GM12865 (cell line): ENCODE measurements at regions not wholly inside any gene's neighbourhood (a gene's known extent, or its start where the extent isn't known, plus 50 kb on each side); places are given as distances from the start of the nearest gene placed in this dataset.
A peak's percentile ranks its signal among the peaks of the same experiment; 100 is the strongest.
"Not testable (repeated sequence)": the region's sequence is repeated elsewhere in the genome, so short reads cannot be mapped to it uniquely, and the experiment has no call there.

Experiments used
- DNase-seq: peaks from one replicate; pipeline ENCODE4 v3.0.0; 2010; ENCODE audit warnings: low read depth
- H3K4me3 ChIP-seq: 2 replicates; pipeline ENCODE4 v1.5.1; 2011; ENCODE audit warnings: mild to moderate bottlenecking, low read depth, low read length, control low read depth
- TF ChIP-seq, protein P1 (sequence below): IDR thresholded peaks from 2 replicates; pipeline ENCODE4 v1.5.1; 2011; ENCODE audit warnings: low read length, control low read depth, low read depth, inconsistent platforms; ENCODE audit not compliant: insufficient read depth; ENCODE audit errors: missing control alignments

DNA sequence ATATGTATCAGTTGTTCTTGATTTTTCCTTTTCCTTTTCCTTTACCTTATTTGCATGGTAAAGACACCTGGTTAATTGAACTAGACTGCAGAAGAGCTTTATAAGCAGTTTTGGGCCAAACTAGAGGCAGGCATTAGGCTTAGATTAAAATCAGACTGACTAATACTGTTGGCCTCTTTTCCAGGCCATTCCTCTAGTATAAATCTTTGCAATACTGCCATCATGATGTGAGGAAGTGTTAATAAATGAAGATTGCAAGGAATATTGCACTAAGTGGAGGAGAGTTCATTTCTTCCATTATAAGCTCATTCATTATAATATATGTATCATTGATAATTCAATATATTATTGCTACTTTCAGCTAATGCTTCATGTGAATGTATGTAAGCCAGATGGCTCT lies 163.8 kb downstream of the MMUT start:
- no peak overlapping the region for H3K4me3 ChIP-seq
- TF ChIP-seq, protein P1, sequence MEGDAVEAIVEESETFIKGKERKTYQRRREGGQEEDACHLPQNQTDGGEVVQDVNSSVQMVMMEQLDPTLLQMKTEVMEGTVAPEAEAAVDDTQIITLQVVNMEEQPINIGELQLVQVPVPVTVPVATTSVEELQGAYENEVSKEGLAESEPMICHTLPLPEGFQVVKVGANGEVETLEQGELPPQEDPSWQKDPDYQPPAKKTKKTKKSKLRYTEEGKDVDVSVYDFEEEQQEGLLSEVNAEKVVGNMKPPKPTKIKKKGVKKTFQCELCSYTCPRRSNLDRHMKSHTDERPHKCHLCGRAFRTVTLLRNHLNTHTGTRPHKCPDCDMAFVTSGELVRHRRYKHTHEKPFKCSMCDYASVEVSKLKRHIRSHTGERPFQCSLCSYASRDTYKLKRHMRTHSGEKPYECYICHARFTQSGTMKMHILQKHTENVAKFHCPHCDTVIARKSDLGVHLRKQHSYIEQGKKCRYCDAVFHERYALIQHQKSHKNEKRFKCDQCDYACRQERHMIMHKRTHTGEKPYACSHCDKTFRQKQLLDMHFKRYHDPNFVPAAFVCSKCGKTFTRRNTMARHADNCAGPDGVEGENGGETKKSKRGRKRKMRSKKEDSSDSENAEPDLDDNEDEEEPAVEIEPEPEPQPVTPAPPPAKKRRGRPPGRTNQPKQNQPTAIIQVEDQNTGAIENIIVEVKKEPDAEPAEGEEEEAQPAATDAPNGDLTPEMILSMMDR: no peak
- no peak for DNase-seq

DNA sequence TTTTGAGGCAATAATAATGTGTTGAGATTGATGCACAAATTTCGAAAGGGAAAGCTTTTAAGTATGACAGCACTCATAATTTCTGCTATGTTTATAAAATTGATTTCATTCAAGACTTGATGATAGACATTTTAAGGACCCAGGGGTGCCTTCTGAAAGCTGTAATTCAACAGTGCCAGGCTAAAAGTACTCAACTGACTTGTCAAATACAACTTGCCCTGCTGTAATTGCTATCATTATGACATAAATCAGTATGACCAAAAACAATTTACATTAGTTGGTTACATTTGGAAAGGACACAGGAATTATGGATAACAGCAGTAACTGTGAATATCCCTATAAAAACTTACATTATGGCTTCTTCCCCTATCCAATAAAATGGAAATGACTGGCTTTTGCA lies 178.9 kb downstream of the MMUT start:
- no peak for DNase-seq
- no peak overlapping the region for H3K4me3 ChIP-seq
- TF ChIP-seq, protein P1: no peak

GRCh38 chr6:49274809-49275769 lies 188.0 kb downstream of the MMUT start:
- not testable (repeated sequence) for H3K4me3 ChIP-seq, DNase-seq

GRCh38 chr6:49269190-49269589 lies 193.9 kb downstream of the MMUT start:
- no peak overlapping the region for H3K4me3 ChIP-seq
- no peak for DNase-seq
- TF ChIP-seq, protein P1: no peak

GRCh38 chr6:49264909-49265308 lies 198.1 kb downstream of the MMUT start:
- H3K4me3 ChIP-seq: no peak overlapping the region
- TF ChIP-seq, protein P1: no peak
- peak; percentile 12 for DNase-seq

DNA sequence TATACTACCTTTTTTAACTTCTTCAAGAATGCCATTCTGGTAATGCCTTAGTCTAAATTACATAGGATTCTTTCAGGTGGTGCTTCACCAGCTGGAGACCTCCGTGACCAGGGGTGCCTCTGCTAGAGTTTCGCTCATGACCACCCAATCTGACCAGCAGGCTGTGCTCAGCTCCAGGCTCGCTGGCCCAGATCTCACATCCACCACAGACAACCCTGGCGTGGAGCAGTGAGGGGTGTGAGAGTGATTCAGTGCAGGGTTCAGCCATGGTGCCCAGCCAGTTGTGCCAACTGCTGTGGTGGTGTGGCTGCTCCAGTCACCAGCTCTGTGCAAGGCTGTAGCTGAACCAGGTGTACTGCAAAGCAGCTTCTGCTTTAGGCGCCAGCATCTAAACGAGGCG lies 198.6 kb downstream of the MMUT start:
- no peak overlapping the region for H3K4me3 ChIP-seq
- DNase-seq: peak; percentile 2
- TF ChIP-seq, protein P1: no peak

DNA sequence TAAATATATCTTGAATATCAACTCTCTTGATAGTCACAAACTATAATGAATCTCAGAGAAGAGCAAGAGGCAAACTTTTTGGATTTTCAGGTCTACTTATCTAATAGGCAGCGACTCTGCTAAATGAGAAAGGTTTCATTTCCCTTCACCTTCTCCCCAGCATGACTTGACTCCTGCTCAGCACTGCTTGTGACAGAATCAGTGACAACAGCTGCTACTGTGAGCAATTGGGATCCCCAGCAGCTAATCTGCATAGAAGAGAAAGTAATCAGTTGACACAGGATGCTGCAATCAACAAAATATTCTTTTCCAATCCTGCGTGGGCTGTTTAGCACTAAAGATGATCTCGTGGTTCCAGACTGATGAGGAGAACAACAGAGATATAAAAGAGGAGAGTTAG lies 205.5 kb downstream of the MMUT start:
- peak; percentile 0 for DNase-seq
- no peak overlapping the region for H3K4me3 ChIP-seq
- TF ChIP-seq, protein P1: no peak
